GM21526 (cell line): ENCODE measurements at regions not wholly inside any gene's neighbourhood (a gene's known extent, or its start where the extent isn't known, plus 50 kb on each side); places are given as distances from the start of the nearest gene placed in this dataset.

Experiments used
- ATAC-seq: cut with Tn5 transposase; IDR thresholded peaks from one replicate; pipeline ENCODE4 v1.9.1; 2021; ENCODE audit warnings: moderate library complexity; ENCODE audit not compliant: unreplicated experiment, low FRiP score

DNA sequence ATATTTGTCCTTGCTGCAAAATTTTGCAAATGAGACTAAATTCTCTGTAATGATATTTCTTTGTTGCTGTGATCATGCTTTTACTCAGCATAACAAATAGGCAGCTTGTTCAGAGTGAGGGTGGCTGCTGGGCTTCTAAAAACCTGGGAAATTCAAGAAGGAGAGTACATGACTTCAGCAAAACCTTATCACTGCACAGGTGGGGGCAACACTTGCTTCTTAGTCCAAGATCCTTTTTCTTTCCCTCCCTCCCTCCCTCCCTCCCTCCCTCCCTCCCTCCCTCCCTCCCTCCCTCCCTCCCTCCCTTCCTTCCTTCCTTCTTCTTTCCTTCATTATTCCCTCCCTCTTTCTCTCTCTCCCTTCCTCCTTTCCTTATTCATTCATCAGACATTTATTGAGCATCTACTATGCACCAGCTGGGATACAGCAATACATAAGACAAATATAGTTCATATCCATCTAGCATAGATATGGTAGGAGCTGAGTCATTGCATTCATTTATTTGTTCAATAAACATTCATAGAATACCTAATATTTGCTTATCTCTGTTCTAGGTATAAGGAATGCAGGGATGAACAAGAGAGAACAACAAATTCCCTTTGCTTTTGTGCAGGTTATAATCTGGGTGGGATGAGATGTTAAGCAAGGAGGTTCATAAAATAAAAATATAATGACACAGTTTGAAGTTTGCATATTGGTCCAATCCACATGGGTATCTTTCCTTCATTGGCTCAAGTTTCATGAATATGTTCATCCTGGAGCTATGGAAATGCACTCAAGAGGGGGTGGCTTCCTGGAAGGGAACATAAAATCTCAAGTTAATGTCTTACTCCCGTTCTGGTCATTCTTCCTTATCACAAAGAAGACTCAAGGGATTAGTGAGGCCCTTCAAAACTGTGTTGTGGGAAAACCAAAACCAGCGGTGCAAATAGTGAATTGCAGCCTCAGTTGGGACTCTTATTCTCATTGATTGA lies 210.7 kb downstream of the PDCD6IP start:
- ATAC-seq, result no peak

- no peak for ATAC-seq
Measured at GRCh38 chr3:34011171-34012101, 213.0 kb downstream of the PDCD6IP start.

- ATAC-seq, result no peak
Measured at GRCh38 chr3:34012102-34012461, 213.7 kb downstream of the PDCD6IP start.

GRCh38 chr3:34013818-34014570 lies 215.6 kb downstream of the PDCD6IP start:
- ATAC-seq, result no peak

DNA sequence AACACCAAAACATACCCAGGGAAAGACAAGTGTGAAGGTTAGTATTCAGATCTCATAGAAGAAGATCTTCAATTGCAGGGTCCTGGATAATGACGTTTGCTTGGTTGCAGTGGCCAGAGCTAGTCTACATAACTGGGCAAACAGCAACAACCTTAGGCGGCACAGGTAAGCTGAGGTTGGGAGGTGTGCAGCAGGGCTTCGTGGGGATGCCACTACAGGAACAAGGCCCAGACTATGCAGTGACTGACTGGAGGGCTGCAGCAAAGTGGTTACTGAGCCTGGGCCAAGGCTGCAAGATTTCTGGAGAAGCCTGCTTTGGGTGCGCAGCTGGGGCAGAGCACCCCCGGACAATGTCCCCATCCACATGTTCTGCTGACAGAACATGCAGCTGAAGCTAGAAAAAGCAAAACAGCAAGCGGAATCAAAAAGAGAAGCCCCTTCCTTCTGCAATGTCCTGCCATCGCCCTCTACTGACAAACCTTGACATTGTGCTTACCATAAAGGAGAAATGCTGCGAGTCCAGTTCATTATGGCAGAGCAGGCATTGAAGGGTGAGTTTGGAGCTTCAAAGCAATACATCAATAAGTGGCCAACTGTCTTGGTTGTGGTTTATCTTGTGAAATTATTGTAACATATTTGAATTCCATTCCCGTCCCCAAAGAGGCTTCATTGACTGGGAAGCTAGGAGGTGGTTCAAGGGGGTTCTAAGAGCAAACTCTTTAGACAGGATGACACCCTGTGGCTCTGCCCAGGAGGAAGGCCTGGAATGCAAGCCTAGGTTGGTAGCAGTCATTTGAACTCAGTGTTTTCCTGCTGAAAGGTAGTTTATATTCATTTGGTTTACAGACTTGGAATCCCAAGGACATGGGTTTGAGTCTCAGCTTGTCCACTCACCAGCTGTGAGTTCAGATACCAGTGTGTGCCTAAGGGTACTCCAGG lies 217.0 kb downstream of the PDCD6IP start:
- ATAC-seq, result no peak

DNA sequence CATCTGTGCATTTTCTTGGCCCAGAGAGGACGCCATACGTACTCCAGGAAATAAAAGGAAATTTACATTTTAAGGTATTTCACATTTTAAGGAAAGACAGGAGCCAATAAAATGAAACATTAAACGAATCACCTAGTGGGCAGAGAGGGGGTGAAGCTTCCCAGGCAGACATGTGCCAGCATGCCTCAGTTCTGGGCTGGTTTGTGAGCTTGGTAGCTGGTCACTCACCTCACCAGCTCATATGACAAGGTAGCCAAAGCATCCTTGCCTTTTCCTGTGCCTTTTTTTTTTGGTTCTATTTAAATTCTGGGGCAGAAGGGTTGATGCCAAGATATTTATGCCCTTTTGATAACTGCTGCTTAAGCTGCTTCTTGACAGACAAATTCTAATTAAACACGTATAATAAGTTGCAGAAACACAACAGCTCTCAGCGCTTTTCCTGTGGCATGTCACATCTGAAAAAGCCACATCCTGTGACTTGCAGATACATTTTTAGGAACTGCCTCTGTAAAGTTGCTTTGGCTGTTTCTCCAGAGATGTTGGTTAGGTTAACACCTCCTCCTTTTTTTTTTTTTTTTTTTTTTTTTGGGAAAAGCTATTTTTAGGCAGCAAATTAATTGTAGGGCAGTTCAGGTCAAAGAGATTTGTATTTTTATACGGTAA lies 218.6 kb downstream of the PDCD6IP start:
- no peak for ATAC-seq

- no peak for ATAC-seq
Measured at GRCh38 chr3:34017757-34018156, 219.3 kb downstream of the PDCD6IP start.

DNA sequence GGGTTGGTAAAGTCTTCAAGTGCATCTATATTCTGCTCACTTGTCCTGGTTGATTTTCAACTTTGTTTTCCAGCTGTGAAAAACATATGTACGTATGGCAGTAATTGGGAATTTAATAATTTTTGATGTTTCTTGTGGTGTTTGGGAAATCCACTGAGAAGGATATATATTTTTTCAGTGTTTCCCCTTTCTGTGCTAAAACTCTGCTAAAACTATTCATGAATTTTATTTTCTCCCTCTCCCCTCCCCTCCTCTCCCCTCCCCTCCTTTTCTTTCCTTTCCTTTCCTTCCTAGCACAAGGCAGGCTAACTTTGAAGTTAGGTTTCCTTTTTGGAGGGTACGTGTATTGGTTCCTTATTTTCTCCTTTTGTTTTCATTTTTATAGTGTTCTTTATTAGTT lies 220.7 kb downstream of the PDCD6IP start:
- ATAC-seq, result no peak

- ATAC-seq, result no peak
Measured at GRCh38 chr3:34020170-34020569, 221.7 kb downstream of the PDCD6IP start.

DNA sequence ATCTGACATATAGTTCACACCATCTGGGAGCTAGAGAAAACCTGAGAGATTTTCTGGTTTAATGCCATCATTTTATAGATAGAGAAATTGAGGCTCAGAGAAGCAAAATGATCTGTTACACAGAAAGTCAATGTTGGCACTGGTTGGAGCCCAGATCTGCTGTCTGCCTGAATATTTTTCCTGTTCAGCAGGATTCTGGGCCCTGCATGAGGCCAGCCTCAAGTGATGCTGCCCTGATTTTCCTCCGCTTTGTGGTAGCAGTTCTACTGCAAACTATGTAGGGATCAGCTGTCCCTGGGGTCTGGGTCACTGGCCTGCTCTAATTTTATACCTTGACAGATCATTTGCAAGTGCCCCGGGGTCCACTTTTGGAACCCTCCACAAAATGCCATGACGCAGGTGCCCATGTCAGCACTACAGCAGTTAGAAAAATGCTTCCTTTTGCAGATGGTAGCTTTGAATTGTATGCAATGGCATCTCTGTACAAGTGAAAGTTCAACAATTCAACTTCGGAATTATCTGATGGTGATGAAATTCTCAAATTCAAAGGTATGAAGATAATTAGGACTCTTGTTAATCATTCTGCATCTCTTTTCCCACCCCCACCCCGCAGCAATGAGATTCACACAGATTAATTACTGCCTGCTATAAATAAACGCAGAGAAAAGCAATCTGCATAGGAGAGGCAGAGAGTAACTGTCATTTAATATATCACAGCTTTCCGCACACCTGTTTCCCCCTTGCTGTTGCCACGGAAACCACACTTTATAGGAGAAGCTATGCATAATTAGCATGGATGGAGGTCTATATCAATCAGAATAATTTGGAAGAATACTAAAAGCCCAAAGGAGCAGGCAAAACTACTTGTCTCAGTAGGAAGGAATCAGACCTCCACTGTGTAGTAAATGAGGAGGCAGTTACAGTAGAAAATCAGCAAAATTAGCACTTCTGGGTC lies 222.6 kb downstream of the PDCD6IP start:
- no peak for ATAC-seq

DNA sequence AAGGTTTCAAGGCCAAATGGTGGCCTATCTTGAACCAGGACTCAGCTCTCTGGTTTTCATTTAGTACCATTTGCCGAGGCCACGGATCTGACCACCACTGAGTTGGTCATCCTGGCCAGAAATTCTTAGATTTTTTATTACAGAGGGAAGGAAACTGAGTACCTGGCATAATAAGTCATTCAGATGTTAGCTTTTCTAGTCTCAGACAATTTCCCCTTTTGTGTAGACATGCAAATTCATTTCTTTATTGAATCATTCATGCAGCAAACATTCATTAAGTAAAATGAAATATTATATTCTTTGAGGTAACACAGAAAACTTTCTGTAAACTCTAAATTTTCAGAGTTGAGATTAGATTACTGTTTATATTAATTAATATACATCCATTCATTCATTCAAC lies 223.7 kb downstream of the PDCD6IP start:
- no peak for ATAC-seq

DNA sequence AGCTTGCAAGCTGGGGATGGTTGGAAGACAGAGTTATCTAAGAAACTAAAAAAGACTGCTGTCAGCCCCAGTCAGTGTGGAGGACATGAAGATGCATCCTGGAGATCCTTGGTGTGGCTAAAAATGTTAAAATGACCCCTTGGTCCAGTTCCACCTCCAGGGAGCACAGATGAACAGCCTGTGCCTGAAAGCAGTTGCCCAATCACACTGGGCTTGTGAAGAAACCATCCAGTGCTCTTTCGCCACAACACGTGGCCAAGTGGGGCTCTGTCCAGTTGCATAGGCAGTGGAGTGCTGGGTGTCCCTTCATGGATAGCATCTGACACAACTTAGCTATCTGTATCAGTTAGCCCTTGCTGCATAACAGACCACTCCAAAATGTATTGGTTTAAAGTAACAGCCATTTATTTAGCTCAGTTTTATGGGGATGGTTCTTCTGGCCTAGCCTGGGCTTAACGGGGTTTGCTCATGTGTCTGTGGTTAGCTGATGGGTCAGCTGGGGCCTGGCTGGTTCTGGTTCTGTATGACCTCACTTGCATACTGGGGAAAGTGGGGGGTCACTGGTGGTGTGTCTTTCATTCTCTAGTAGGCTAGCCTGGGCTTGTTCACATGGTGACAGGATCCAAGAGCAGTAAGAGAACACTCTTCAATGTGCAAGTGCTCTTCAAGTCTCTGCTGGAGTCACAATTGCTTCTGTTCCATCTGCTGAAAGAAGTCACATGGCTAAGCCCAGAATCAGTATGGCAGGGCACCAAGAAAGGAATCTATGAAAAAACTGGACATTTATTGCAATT lies 226.2 kb downstream of the PDCD6IP start:
- no peak for ATAC-seq

DNA sequence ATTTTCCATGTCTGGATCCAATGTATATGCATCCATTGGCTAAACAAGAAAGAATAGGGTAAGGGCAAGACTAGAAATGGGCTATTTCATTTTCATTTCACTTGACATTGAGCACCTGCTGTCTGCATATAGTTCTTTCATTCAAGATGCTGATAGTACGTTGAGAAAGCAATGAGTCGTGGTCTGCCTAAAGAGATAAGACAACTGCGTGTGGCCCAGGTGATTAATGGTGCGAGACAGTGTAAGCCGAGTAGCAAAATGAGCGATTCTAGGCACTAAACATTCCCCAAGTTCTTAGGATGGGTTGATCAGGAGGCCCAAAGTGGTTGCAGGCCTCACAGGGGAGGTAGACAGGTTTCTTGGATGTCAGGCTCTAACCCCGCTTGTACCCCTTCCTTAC lies 235.4 kb downstream of the PDCD6IP start:
- ATAC-seq, result no peak

GRCh38 chr3:34034840-34035239 lies 236.4 kb downstream of the PDCD6IP start:
- no peak for ATAC-seq

DNA sequence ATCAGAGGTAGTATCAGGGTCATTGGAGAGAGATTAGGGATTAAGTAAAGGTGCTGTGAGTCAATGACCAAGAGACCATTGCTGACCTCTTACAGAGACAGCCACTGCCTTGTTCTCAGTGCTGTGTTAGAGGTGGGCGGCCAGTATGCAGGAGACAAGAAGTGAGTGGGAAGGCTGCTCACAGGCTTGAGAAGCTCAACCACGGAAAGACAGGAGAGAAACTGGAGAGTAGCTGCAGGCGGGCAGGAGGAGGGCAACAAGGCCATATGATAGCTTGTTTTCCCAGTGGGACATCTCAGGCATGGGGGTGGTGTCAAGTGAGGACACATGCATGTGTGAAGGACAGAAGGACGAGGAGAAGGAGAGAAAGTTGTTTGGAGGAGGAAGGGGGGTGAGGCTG lies 237.3 kb downstream of the PDCD6IP start:
- ATAC-seq, result no peak

DNA sequence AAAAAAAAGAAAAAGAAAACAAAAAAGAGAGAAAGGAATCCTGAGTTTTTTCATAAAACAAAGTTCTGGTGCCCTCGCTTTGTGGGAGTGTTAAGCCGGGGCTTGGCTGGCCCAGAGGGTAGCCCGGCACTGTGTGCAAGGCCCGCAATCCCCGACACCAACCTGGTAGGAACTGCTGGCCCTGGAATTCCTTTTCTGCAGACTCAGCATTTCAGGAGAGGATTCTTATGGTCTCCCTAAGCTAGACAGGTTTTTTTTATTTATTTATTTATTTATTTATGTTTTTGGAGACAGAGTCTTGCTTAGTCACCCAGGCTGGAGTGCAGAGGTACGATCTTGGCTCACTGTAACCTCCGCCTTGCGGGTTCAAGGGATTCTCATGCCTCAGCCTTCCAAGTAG lies 238.8 kb downstream of the PDCD6IP start:
- ATAC-seq, result no peak

GRCh38 chr3:34038131-34038530 lies 239.7 kb downstream of the PDCD6IP start:
- no peak for ATAC-seq
